ENCODE measurements at regions not wholly inside any gene's neighbourhood (a gene's known extent, or its start where the extent isn't known, plus 50 kb on each side); places are given as distances from the start of the nearest gene placed in this dataset.
"Not testable (repeated sequence)": the region's sequence is repeated elsewhere in the genome, so short reads cannot be mapped to it uniquely, and the experiment has no call there.

- FAIRE-seq (no peak), DNase-seq (ENCODE audit: insufficient read length, low spot score) (no peak)
Observed at GRCh38 chr18:70643812-70644211, 355.0 kb downstream of the SOCS6 start.

GRCh38 chr18:70641156-70641775 is 352.4 kb downstream of the SOCS6 start:
- DNase-seq (ENCODE audit: insufficient read length, low spot score) (no peak), FAIRE-seq (no peak)

GRCh38 chr18:70640336-70640887 is 351.6 kb downstream of the SOCS6 start:
- FAIRE-seq, result no peak

DNA sequence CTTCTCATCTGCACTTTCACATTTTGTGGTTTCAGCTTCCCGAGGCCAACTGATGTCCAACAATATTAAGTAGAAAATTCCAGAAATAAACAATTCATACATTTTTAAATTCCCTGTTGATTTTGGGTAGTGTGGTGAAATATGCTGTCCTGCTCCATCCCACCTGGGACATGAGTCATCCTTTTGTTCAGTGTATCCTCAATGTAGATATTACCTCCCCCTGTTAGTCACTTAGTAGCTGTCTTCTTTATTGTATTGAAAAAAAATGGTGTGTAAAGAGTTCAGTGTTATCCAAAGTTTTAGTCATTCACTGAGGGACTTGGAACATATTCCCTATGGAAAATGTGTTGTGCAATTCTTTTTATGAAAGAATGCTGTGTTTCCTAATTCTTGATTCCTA is 348.1 kb downstream of the SOCS6 start:
- FAIRE-seq, result no peak
- DNase-seq (ENCODE audit: insufficient read length, low spot score), result no peak

More at GRCh38 chr18:70640336-70640887, 351.6 kb downstream of the SOCS6 start:
- no peak for DNase-seq (ENCODE audit: insufficient read length, low spot score)

DNA sequence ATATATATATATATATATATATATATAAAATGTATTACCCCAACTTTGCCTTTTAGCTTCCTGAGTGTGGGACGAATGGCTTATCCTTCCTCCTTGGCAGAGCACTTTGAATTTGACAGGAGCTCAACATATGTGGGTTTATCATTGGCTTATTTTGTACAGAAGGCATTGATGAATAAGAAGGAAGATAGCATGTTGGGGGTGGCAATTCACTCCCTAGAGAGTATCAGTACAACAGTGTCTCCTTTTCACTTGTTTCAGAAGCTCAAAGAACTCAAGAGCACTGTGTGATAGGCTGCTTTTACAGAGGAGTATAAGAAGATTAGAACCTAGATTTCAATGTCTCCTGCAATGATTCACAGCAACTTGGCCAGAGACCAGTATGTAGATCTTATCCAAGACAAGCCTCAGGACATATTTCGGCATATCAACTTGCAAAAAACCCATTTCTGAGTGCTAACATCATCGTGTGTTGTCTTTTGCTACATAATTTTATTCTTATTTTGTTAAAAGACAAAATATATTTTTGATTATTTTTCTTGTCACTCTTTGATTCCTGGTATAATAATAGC is 345.8 kb downstream of the SOCS6 start:
- FAIRE-seq (no peak), DNase-seq (ENCODE audit: insufficient read length, low spot score) (no peak)

GRCh38 chr18:70627182-70627802 is 338.4 kb downstream of the SOCS6 start:
- no peak for FAIRE-seq

DNA sequence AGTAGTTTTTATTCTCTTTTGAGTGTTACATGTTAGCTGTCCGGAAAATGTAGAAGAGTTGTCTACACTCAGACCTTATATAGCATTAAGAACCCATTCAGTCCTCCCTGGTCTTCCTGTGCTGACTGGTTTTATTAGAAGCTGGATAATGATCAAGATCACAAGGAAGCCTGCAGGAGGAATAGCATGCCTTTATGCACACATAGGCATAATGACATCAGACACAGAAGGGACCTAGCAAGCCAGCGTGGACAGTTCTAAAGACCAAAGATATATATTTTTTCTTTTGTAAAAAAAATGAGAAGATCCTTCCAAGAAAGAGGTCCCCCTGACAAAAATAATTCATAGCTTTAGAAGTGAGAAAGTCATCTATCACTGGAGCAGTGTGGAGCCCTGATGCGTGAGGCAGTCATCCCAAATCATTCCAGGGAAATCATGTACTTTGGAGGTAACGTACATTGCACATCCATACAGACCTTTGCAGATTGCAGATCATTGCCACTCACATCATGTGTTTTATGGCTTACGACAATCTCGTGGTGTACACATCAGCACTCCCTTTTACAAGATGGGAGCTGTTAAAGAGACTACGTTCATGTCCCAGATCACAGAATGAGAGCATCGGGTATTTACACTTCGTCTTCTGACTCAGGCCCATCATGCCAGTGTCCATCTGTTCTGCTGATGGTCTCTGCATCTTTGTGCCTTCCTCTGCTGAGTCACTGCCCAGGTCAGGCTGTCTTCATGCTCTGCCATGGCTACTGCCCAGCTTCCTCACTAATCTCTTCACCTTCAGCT is 334.0 kb downstream of the SOCS6 start:
- no peak for DNase-seq (ENCODE audit: insufficient read length, low spot score)
- no peak for FAIRE-seq

More at GRCh38 chr18:70627182-70627802, 338.4 kb downstream of the SOCS6 start:
- DNase-seq (ENCODE audit: insufficient read length, low spot score), result no peak

DNA sequence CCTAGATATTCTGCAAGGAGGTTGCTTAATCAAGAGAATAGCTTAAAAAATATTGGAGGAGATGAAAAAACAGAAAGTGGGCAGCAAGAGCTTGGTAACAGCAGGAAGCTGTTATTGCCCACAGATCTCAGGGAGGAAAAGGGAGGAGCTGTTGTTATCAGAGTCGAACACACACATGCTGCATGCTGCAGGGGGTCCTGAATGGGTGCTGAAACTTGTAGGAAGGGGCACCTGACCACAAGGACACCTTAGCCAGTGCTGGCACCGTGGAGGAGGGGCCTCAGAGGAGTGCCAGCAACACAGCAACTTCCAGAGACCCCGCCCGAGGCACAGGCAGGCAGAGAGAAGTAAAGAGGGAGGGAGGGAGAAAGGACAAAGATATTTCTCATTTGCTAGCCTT is 332.9 kb downstream of the SOCS6 start:
- DNase-seq (ENCODE audit: insufficient read length, low spot score) (no peak), FAIRE-seq (no peak)

GRCh38 chr18:70620837-70621612 is 332.2 kb downstream of the SOCS6 start:
- DNase-seq (ENCODE audit: insufficient read length, low spot score) (no peak), FAIRE-seq (no peak)

DNA sequence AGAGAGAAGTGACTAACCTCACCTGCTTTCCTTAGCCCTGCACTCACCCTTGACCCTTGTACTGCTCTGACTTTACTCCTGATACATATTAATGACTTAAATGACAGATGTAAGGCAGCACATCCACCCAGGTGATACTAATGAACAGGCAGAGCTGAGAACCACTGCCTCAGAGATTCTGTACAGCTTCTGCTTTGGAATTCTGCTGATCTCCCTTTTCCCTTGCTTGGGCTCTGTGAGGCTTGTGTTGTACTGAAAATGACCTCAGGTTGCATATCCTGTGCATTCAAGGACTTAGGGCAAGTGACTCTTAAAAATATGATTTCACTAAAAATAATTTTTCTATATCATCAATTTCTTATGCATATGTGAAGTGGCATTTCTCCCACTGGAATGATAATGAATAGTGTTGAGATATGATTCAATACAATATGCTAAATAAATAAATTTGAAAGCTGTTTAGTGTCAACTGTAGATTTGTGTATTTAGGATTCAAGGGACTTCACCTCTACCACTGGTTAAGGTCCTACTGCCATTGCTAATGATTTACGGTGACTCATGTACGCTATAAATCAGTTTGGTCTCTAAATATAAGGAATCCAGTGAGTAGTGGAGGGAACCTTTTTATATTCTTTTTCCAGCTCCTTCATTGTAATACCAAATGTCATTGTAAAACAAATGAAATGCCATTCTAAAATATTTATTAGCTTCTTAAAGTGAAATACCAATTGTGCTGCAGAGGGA is 328.3 kb downstream of the SOCS6 start:
- no peak for DNase-seq (ENCODE audit: insufficient read length, low spot score)
- FAIRE-seq, result no peak

DNA sequence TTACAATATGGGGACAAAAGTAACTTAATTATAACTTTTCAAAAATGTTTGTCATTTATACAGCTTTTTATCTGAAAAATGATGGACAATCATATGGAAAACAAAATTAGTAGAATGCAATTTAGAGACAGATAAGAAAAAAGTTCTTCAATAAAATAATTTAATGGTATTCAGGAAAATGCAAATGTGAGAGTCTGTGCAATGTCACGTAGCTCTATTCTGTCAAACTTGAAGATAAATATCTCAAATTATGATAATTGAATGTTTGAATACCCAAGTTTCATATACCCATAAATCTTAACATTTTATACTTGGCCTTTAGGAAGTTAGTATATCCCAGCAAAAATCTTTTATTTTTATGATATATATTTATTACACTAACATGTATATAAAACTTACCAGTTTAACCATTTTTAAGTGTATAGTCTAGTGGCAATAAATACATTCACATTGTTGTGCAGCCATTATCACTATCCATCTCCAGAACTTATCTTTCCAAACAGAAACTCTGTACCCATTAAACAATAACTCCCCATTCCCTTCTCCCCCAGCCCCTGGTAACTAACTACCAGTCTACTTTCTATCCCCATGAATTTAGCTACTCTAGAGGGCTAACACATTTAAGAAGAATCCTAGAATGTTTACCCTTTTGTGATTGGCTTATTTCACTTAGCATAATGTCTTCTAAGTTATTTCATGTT is 311.5 kb downstream of the SOCS6 start:
- FAIRE-seq (no peak), DNase-seq (ENCODE audit: insufficient read length, low spot score) (no peak)

DNA sequence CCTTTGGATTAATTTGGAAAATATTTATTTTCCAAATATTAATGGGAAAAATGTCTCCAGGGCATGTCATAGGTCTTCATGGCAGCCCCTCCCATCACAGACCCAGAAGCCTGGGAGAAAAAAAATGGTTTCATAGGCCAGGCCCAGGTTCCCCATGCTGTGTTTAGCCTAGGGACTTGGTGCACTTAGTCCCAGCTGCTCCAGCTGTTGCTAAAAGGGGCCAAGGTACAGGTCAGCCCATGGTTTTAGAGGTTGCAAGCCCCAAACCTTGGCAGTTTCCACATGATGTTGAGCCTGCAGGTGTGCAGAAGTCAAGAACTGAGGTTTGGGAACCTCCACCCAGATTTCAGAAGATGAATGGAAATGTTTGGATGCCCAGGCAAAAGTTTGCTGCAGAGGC is 309.6 kb downstream of the SOCS6 start:
- no peak for DNase-seq (ENCODE audit: insufficient read length, low spot score)
- no peak for FAIRE-seq

- DNase-seq (ENCODE audit: insufficient read length, low spot score), result no peak
- no peak for FAIRE-seq
Observed at GRCh38 chr18:70582981-70583380, 294.1 kb downstream of the SOCS6 start.

DNA sequence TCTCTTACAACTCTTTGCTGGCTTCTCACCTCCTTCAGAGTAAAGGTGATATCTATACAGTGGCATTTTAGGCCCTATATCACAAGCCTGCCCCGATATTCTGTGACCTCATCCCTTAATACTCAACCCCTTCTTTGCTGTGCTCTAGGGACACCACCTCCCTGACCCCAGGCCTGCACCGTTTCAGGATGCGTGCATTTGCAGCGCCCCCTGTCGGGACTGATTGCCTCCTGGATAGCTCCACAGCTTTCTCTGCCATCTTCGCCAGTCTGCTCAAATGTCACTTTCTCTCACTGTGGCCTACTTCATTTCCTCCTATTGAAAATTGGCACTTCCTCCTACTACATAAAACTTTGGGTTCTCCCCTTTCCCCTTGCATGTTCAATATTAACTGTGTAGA is 289.6 kb downstream of the SOCS6 start:
- no peak for DNase-seq (ENCODE audit: insufficient read length, low spot score)
- FAIRE-seq, result no peak

DNA sequence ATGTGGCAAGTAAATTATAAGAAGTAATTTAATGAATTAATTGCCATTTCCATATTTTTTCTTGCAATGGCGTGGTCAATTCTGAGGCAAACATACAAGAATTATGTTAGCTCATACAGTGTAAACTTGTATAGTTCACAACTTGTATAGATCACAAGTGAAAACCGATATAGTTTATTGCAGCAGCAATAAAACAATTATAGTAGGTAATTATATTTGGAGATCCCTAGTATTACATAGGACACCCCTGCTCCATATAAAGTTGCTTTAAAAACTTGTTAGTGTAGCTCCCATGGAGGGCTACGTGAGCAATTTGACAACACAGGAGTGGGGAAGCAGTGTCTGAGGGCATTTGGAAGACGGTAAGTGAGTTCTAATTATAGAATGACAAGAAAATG is 288.2 kb downstream of the SOCS6 start:
- no peak for DNase-seq (ENCODE audit: insufficient read length, low spot score)
- FAIRE-seq, result no peak

GRCh38 chr18:70576276-70577022 is 287.6 kb downstream of the SOCS6 start:
- no peak for DNase-seq (ENCODE audit: insufficient read length, low spot score)
- FAIRE-seq, result no peak

DNA sequence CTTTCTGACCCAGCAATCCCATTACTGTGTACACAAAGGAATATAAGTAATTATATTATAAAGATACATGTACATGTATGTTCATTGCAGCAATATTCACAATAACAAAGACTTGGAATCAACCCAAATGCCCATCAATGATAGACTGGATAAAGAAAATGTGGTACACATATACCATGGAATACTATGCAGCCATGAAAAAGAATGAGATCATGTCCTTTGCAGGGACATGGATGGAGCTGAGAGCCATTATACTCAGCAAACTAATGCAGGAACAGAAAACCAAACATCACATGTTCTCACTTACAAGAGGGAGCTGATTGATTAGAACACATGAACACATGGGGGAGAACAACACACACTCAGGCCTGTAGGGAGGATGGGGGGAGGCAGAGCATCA is 286.1 kb downstream of the SOCS6 start:
- not testable (repeated sequence) for FAIRE-seq; DNase-seq (ENCODE audit: insufficient read length, low spot score)

DNA sequence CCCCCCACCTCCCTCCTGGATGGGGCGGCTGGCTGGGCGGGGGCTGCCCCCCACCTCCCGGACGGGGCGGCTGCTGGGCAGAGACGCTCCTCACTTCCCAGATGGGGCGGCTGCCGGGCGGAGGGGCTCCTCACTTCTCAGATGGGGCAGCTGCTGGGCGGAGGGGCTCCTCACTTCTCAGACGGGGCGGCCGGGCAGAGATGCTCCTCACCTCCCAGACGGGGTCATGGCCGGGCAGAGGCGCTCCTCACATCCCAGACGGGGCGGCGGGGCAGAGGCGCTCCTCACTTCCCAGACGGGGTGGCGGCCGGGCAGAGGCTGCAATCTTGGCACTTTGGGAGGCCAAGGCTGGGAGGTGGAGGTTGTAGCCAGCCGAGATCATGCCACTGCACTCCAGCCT is 280.8 kb downstream of the SOCS6 start:
- DNase-seq (ENCODE audit: insufficient read length, low spot score); FAIRE-seq: not testable (repeated sequence)
